ENCODE measurements at regions not wholly inside any gene's neighbourhood (a gene's known extent, or its start where the extent isn't known, plus 50 kb on each side); places are given as distances from the start of the nearest gene placed in this dataset.
"Not testable (repeated sequence)": the region's sequence is repeated elsewhere in the genome, so short reads cannot be mapped to it uniquely, and the experiment has no call there.

GRCh38 chr12:131343436-131343835, 367.5 kb upstream of the SFSWAP start:
- intact Hi-C loops (cut with micrococcal nuclease); CTCF ChIA-PET (ENCODE audit: low intra/inter-chr PET ratio); H3K9ac ChIP-seq (ENCODE audit: insufficient read depth in 1 of 2, low read depth in 2 of 2, low read length in 2 of 2); H3K27ac ChIP-seq (ENCODE audit: extremely low read depth, low read depth, low read length); H3K36me3 ChIP-seq (ENCODE audit: control insufficient read depth, insufficient read depth, low read length); H3K79me2 ChIP-seq (ENCODE audit: control insufficient read depth, insufficient read depth, low read length); H3K9me1 ChIP-seq (ENCODE audit: control insufficient read depth, insufficient read depth, low read length); H3K4me2 ChIP-seq (ENCODE audit: insufficient read depth, low read length); DNase-seq (ENCODE audit: extremely low read depth in 1 of 4, low spot score in 3 of 4); in situ Hi-C loops (cut with MboI); H3K27me3 ChIP-seq (ENCODE audit: control insufficient read depth in 2 of 2, insufficient read depth in 2 of 2, low read length in 2 of 2); H3K4me3 ChIP-seq; ATAC-seq; POLR2A ChIA-PET; H3K9me3 ChIP-seq (replicated peaks; ENCODE audit: control insufficient read depth, insufficient read depth, low read depth, low read length); H2AFZ ChIP-seq (ENCODE audit: low read depth, low read length); FAIRE-seq; H4K20me1 ChIP-seq (replicated peaks; ENCODE audit: control insufficient read depth, insufficient read depth, low read length); BruUV-seq (replicated peaks): not testable (repeated sequence)
- H3K4me1 ChIP-seq (replicated peaks in 1 of 2; ENCODE audit: control insufficient read depth in 2 of 2, insufficient read depth in 2 of 2, low read length in 2 of 2) = peaks cover 16 to 24% of the 10 kb centered on the region in 2 experiments; a peak in 4 of 5 replicates
- 11% methylated on average over 3 of the region's 3 CpGs for WGBS (ENCODE audit: insufficient coverage, low coverage, missing lambda C conversion rate)

GRCh38 chr12:131344715-131345520, 366.0 kb upstream of the SFSWAP start:
- H3K9me3 ChIP-seq (replicated peaks; ENCODE audit: control insufficient read depth, insufficient read depth, low read depth, low read length); CTCF ChIA-PET (ENCODE audit: low intra/inter-chr PET ratio); H3K9ac ChIP-seq (ENCODE audit: insufficient read depth in 1 of 2, low read depth in 2 of 2, low read length in 2 of 2); H3K36me3 ChIP-seq (ENCODE audit: control insufficient read depth, insufficient read depth, low read length); BruUV-seq (replicated peaks); H4K20me1 ChIP-seq (replicated peaks; ENCODE audit: control insufficient read depth, insufficient read depth, low read length); H3K79me2 ChIP-seq (ENCODE audit: control insufficient read depth, insufficient read depth, low read length); H3K4me3 ChIP-seq; H2AFZ ChIP-seq (ENCODE audit: low read depth, low read length); H3K9me1 ChIP-seq (ENCODE audit: control insufficient read depth, insufficient read depth, low read length); ATAC-seq; H3K4me2 ChIP-seq (ENCODE audit: insufficient read depth, low read length); in situ Hi-C loops (cut with MboI); H3K27me3 ChIP-seq (ENCODE audit: control insufficient read depth in 2 of 2, insufficient read depth in 2 of 2, low read length in 2 of 2); DNase-seq (ENCODE audit: extremely low read depth in 1 of 4, low spot score in 3 of 4); H3K27ac ChIP-seq (ENCODE audit: extremely low read depth, low read depth, low read length): not testable (repeated sequence)
- POLR2A ChIA-PET = interaction anchor here (0.6 kb wide), 1 partner anchor 341 kb away, joined by 3 read pairs; no protein-coding TSS in a partner anchor
- FAIRE-seq = peak; percentile 6
- peaks cover 29 to 30% of the 10 kb centered on the region in 2 experiments; a peak in 4 of 5 replicates for H3K4me1 ChIP-seq (replicated peaks in 1 of 2; ENCODE audit: control insufficient read depth in 2 of 2, insufficient read depth in 2 of 2, low read length in 2 of 2)
- intact Hi-C loops (cut with micrococcal nuclease) = loop anchor here (5.0 kb wide), 1 partner anchor 107 kb away; no protein-coding TSS in a partner anchor
- 53% methylated on average over 17 of the region's 22 CpGs for WGBS (ENCODE audit: insufficient coverage, low coverage, missing lambda C conversion rate)
